ENCODE measurements at regions not wholly inside any gene's neighbourhood (a gene's known extent, or its start where the extent isn't known, plus 50 kb on each side); places are given as distances from the start of the nearest gene placed in this dataset.

DNA sequence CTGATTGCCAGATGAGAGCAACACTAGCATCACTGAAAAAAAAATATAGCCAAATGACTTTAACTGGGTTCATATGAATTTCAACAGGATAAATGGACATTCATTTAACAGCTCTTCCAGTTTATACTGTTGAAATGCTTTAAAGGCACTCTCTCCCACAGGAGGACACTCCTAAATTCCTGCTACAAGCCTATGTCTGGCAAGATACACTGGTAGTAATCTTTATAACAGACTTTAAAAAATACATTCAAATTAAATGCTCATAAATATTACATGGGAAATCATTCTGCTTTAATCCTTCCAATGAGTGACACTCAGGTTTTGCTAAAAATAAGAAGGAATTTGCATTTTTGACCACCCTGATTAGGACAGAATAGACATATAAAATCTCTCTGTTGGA is 526.7 kb upstream of the ADAMTS5 start:
- H3K27ac ChIP-seq (ENCODE audit: low read depth, low read length), result no peak overlapping the region
- no peaks in the 10 kb centered on the region for H3K9me3 ChIP-seq (ENCODE audit: low read depth, low read length)
- DNase-seq (ENCODE audit: insufficient read length, low spot score, missing footprints), result no peak
- no peak overlapping the region for H3K4me3 ChIP-seq (ENCODE audit: insufficient read depth, low read length)
- H4K20me1 ChIP-seq (ENCODE audit: insufficient read depth, low read length), result no peaks in the 10 kb centered on the region
- H3K79me2 ChIP-seq (ENCODE audit: insufficient read depth, low read length), result no peaks in the 10 kb centered on the region
- no peak overlapping the region for H2AFZ ChIP-seq (ENCODE audit: low read length)
- H3K36me3 ChIP-seq (ENCODE audit: insufficient read depth, low read length), result no peaks in the 10 kb centered on the region
- H3K4me2 ChIP-seq (ENCODE audit: insufficient read depth, low read length), result no peak overlapping the region
- no peaks in the 10 kb centered on the region for H3K4me1 ChIP-seq (ENCODE audit: insufficient read depth, low read length)
- no peaks in the 10 kb centered on the region for H3K27me3 ChIP-seq (ENCODE audit: insufficient read depth, low read length)
- TF ChIP-seq, protein P1, sequence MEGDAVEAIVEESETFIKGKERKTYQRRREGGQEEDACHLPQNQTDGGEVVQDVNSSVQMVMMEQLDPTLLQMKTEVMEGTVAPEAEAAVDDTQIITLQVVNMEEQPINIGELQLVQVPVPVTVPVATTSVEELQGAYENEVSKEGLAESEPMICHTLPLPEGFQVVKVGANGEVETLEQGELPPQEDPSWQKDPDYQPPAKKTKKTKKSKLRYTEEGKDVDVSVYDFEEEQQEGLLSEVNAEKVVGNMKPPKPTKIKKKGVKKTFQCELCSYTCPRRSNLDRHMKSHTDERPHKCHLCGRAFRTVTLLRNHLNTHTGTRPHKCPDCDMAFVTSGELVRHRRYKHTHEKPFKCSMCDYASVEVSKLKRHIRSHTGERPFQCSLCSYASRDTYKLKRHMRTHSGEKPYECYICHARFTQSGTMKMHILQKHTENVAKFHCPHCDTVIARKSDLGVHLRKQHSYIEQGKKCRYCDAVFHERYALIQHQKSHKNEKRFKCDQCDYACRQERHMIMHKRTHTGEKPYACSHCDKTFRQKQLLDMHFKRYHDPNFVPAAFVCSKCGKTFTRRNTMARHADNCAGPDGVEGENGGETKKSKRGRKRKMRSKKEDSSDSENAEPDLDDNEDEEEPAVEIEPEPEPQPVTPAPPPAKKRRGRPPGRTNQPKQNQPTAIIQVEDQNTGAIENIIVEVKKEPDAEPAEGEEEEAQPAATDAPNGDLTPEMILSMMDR (IDR thresholded peaks at IDR 0.05; ENCODE audit: extremely low read depth, low read depth, low read length), result no peak

DNA sequence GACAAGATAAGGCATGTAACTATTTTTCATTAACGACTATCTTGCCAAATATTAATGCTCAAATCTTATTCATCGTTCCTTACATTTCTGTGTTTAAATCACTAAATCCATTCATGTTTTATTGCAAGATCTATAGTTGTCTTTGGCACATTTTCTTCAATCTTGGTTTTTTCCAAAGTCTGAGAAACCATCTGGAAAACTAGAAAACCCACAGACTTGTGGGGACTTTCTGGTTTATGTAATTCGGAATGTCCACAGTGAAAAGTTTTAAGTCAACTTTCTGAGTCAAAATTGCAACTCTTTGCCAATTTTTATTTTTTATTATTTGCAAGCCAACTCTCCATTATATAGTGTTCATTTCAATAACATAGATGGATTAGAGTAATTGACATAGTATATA is 520.8 kb upstream of the ADAMTS5 start:
- Histone ChIP-seq H3K4me1 (ENCODE audit: insufficient read depth, low read length) (peaks cover 7% of the 10 kb centered on the region), H3K36me3 (ENCODE audit: insufficient read depth, low read length) (no peaks in the 10 kb centered on the region), H3K4me2 (ENCODE audit: insufficient read depth, low read length) (peak overlapping the region; percentile 55), H4K20me1 (ENCODE audit: insufficient read depth, low read length) (no peaks in the 10 kb centered on the region), H3K79me2 (ENCODE audit: insufficient read depth, low read length) (no peaks in the 10 kb centered on the region), H3K27me3 (ENCODE audit: insufficient read depth, low read length) (no peaks in the 10 kb centered on the region), H2AFZ (ENCODE audit: low read length) (no peak overlapping the region), H3K4me3 (ENCODE audit: insufficient read depth, low read length) (no peak overlapping the region), H3K27ac (ENCODE audit: low read depth, low read length) (no peak overlapping the region), H3K9me3 (ENCODE audit: low read depth, low read length) (no peaks in the 10 kb centered on the region)
- DNase-seq (ENCODE audit: insufficient read length, low spot score, missing footprints), result no peak
- TF ChIP-seq, protein P1 (IDR thresholded peaks at IDR 0.05; ENCODE audit: extremely low read depth, low read depth, low read length), result no peak

DNA sequence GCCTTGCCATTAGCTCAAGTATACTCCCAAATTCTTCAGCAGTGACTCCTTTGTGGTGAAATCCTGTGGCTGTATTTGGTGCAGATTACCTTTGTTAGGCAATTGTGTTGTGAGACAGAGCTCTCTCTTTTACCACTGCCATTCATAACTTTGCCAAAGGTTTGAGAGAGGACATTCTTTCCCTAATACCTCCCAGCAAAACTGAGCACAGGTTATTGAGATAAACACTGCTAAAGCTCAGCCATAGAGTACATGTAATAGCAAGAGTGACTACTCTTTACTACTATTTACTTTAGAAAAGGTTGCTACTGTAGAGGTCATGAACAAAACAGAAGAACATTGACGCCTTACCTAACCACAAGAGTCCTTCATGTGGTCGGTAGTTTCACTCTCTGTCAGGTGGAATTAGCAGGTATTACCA is 514.0 kb upstream of the ADAMTS5 start:
- no peaks in the 10 kb centered on the region for H4K20me1 ChIP-seq (ENCODE audit: insufficient read depth, low read length)
- no peak overlapping the region for H2AFZ ChIP-seq (ENCODE audit: low read length)
- no peaks in the 10 kb centered on the region for H3K36me3 ChIP-seq (ENCODE audit: insufficient read depth, low read length)
- no peak overlapping the region for H3K4me2 ChIP-seq (ENCODE audit: insufficient read depth, low read length)
- H3K4me1 ChIP-seq (ENCODE audit: insufficient read depth, low read length), result peaks cover 8% of the 10 kb centered on the region
- no peaks in the 10 kb centered on the region for H3K27me3 ChIP-seq (ENCODE audit: insufficient read depth, low read length)
- H3K79me2 ChIP-seq (ENCODE audit: insufficient read depth, low read length), result no peaks in the 10 kb centered on the region
- no peak for DNase-seq (ENCODE audit: insufficient read length, low spot score, missing footprints)
- TF ChIP-seq, protein P1 (IDR thresholded peaks at IDR 0.05; ENCODE audit: extremely low read depth, low read depth, low read length), result no peak
- no peaks in the 10 kb centered on the region for H3K9me3 ChIP-seq (ENCODE audit: low read depth, low read length)
- no peak overlapping the region for H3K4me3 ChIP-seq (ENCODE audit: insufficient read depth, low read length)
- H3K27ac ChIP-seq (ENCODE audit: low read depth, low read length), result no peak overlapping the region

DNA sequence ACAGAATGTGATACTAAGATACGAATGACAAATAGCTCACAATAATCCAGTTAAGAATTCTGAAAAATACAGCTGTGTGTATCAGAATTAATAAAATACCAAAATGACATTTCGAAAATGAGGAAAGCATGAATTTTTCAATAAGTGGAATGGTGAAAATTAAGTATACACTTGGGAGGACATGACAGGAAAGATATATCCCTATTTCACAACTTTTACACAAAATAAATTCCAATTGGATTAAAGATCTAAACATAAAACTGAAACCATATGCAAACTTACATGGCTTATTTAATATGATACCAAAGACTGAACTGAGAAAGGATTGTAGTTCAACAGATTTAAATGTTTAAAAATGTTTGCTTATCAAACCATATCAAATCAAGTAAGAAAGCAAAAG is 510.4 kb upstream of the ADAMTS5 start:
- DNase-seq (ENCODE audit: insufficient read length, low spot score, missing footprints), result no peak
- Histone ChIP-seq H3K4me1 (ENCODE audit: insufficient read depth, low read length) (peaks cover 8% of the 10 kb centered on the region), H3K79me2 (ENCODE audit: insufficient read depth, low read length) (no peaks in the 10 kb centered on the region), H3K27ac (ENCODE audit: low read depth, low read length) (no peak overlapping the region), H3K9me3 (ENCODE audit: low read depth, low read length) (no peaks in the 10 kb centered on the region), H3K27me3 (ENCODE audit: insufficient read depth, low read length) (no peaks in the 10 kb centered on the region), H3K4me3 (ENCODE audit: insufficient read depth, low read length) (no peak overlapping the region), H3K4me2 (ENCODE audit: insufficient read depth, low read length) (no peak overlapping the region), H3K36me3 (ENCODE audit: insufficient read depth, low read length) (no peaks in the 10 kb centered on the region), H4K20me1 (ENCODE audit: insufficient read depth, low read length) (no peaks in the 10 kb centered on the region), H2AFZ (ENCODE audit: low read length) (no peak overlapping the region)
- TF ChIP-seq, protein P1 (IDR thresholded peaks at IDR 0.05; ENCODE audit: extremely low read depth, low read depth, low read length), result no peak

All from osteoblast (primary cell).